ENCODE measurements at regions not wholly inside any gene's neighbourhood (a gene's known extent, or its start where the extent isn't known, plus 50 kb on each side); places are given as distances from the start of the nearest gene placed in this dataset.
"Not testable (repeated sequence)": the region's sequence is repeated elsewhere in the genome, so short reads cannot be mapped to it uniquely, and the experiment has no call there.

DNA sequence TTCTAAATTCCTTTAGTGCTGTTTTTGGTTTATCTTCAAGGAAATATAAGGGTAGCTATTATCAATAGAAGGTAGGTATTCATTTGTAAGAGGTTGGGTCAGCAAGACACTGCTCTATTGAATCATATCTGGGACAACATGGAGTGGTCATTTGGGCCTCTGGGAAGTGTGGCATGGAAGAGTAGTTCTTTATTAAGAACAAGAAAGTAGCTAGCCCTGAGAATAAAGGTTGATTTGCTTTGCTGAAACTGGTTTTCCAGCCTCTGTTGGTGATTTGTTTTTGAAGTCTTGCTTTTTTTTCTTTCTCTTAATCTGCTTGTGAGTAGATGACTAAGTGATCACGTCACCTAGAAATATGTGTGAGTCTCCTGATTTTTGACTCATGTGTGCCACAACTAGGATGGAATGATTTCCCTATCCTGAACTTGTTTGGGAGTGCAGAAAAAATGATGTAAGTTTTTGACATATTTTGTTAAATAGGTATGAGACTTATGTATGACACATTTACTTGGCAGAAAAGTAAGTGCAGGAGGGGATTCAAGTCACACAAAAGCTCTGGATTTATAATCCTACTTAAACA lies 381.8 kb downstream of the CENPW start:
- no peak overlapping the region for H3K4me3 ChIP-seq (ENCODE audit: low read depth, low read length)
- DNase-seq (ENCODE audit: low read depth) = peak; percentile 77
- TF ChIP-seq, protein P1, sequence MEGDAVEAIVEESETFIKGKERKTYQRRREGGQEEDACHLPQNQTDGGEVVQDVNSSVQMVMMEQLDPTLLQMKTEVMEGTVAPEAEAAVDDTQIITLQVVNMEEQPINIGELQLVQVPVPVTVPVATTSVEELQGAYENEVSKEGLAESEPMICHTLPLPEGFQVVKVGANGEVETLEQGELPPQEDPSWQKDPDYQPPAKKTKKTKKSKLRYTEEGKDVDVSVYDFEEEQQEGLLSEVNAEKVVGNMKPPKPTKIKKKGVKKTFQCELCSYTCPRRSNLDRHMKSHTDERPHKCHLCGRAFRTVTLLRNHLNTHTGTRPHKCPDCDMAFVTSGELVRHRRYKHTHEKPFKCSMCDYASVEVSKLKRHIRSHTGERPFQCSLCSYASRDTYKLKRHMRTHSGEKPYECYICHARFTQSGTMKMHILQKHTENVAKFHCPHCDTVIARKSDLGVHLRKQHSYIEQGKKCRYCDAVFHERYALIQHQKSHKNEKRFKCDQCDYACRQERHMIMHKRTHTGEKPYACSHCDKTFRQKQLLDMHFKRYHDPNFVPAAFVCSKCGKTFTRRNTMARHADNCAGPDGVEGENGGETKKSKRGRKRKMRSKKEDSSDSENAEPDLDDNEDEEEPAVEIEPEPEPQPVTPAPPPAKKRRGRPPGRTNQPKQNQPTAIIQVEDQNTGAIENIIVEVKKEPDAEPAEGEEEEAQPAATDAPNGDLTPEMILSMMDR (IDR thresholded peaks at IDR 0.05; ENCODE audit: insufficient read depth, low read depth, low read length) = no peak

DNA sequence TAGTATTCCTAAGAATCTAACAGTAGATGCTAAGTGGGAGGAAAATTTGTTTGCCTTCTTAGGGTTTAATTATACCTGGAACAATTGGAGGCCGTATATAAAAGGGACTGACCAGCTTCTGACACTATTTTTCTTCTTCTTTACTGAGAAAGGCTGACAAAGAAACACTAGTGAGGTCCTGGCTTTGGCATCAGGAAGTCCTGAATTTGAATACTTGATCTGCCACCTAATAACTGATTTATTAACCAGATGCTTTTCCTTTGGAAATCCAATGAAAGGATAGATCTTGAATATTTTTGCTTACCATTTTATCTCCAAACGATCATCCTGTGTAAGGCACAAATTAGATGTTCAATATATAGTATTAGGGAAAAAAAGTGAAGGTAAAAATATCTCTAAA lies 382.5 kb downstream of the CENPW start:
- TF ChIP-seq, protein P1 (IDR thresholded peaks at IDR 0.05; ENCODE audit: insufficient read depth, low read depth, low read length) = no peak
- DNase-seq (ENCODE audit: low read depth) = no peak
- no peak overlapping the region for H3K4me3 ChIP-seq (ENCODE audit: low read depth, low read length)

DNA sequence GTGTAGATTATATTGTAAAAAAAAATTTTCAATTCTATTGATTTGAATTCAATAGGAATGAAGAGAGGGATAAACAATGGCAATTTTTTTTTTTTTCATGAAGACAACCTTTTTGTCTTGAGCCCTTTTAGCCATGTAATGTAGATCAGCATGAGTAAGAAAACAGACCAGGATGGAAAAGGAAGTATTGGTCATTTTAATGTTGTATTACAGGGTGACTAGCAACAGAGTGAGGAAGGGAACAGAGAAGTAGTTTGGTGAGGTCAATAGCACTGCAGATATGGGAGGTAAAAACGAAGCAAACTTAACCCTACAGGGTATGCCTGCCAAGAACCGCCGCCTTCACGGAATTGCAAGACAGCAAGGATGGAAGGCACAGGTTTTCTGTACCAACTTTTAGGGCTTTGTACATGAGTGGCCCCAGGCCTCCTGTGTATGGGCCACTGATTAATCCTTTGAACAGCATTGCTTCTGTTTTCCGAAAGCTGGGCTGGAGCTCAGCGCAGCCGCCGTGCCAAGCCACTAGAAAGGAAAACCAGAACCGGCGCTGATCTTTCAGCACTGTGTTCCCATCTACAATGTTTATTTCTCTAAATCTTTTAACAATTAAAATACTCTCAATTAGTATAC lies 383.7 kb downstream of the CENPW start:
- TF ChIP-seq, protein P1 (IDR thresholded peaks at IDR 0.05; ENCODE audit: insufficient read depth, low read depth, low read length) = no peak
- H3K4me3 ChIP-seq (ENCODE audit: low read depth, low read length) = no peak overlapping the region
- no peak for DNase-seq (ENCODE audit: low read depth)

DNA sequence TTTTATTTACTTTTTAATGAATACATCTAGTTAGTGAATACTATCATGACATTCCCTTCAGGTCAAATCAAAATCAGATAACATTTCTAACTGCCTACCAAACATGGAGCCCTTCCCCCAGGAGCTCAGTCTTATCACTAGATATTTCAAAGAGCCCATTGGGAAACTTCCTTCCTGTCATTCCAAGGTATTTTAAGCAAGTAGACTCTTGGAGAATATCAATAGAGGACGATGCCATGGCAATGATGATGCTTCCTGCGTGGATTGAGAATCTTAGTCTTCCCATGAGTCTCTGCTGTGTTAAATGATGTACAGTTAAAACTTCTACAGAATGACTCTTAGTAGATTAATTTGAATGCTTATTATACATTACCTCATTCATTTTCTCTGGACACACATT lies 384.9 kb downstream of the CENPW start:
- TF ChIP-seq, protein P1 (IDR thresholded peaks at IDR 0.05; ENCODE audit: insufficient read depth, low read depth, low read length) = no peak
- H3K4me3 ChIP-seq (ENCODE audit: low read depth, low read length) = no peak overlapping the region
- DNase-seq (ENCODE audit: low read depth) = no peak

DNA sequence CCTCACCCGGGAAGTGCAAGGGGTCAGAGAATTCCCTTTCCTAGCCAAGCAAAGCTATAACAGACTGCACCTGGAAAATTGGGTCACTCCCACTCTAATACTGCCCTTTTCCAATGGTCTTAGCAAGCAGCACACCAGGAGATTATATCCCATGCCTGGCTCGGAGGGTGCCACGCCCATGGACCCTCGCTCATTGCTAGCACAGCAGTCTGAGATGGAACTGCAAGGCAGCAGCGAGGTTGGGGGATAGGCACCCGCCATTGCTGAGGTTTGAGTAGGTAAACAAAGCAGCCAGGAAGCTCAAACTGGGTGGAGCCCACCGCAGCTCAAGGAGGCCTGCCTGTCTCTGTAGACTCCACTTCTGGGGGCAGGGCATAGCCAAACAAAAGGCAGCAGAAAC lies 386.5 kb downstream of the CENPW start:
- H3K4me3 ChIP-seq (ENCODE audit: low read depth, low read length); DNase-seq (ENCODE audit: low read depth): not testable (repeated sequence)

DNA sequence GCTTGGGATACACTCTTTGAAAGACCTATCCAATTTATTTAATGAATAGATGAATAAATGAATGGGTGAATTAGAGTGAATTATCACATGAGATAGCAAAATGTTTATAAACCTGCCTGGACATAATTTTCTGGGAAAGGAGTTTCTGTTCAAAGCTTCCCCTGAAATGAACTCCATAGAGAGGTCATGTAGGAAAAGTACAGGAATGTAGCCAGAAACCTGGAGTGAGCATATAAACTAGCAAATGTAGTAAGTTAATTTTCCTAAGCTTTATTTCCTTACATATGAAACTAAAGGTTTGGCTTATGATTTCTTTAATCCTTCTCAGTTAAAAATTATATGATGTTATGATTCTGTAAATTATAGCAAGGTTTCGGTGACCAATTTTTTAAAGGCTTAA lies 380.3 kb upstream of the RSPO3 start:
- peak; percentile 26 for DNase-seq (ENCODE audit: low read depth)
- no peak overlapping the region for H3K4me3 ChIP-seq (ENCODE audit: low read depth, low read length)

DNA sequence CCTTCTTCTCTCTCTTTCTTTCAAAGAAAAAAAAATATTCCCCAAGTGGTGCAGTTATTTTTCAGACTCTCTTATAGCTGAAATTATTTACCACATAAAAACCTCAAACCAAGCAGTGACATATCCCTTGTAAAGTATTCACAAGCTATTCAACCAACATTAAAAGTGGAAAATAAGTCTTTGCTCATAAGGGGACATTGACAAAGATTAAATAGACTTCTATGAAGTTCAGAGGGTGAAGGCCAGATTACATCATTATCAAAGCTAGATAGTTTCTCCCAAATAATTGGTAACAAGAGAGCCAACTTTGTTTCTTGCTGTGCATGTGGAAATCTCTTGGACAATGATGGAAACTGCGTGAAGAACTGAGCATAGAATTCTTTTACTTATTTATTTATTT lies 379.8 kb upstream of the RSPO3 start:
- no peak overlapping the region for H3K4me3 ChIP-seq (ENCODE audit: low read depth, low read length)
- TF ChIP-seq, protein P1 (IDR thresholded peaks at IDR 0.05; ENCODE audit: insufficient read depth, low read depth, low read length) = no peak
- no peak for DNase-seq (ENCODE audit: low read depth)

More for the DNA sequence above, 380.3 kb upstream of the RSPO3 start:
- TF ChIP-seq, protein P1 (IDR thresholded peaks at IDR 0.05; ENCODE audit: insufficient read depth, low read depth, low read length) = no peak
